GM20000 (cell line): ENCODE measurements at regions not wholly inside any gene's neighbourhood (a gene's known extent, or its start where the extent isn't known, plus 50 kb on each side); places are given as distances from the start of the nearest gene placed in this dataset.
A peak's percentile ranks its signal among the peaks of the same experiment; 100 is the strongest.

ENCODE experiments used
- DNase-seq: peaks from one replicate; pipeline ENCODE4 v3.0.0; 2012; ENCODE audit warnings: low spot score
- CTCF ChIP-seq: IDR thresholded peaks from 2 replicates; pipeline ENCODE4 v1.5.1; 2012; ENCODE audit warnings: mild to moderate bottlenecking, control low read depth; ENCODE audit errors: extremely low read depth, missing control alignments

GRCh38 chr3:23649448-23649847, 156.3 kb upstream of the UBE2E1 start:
- TF ChIP-seq CTCF, result no peak
- no peak for DNase-seq

GRCh38 chr3:23650371-23651140, 155.2 kb upstream of the UBE2E1 start:
- no peak for TF ChIP-seq CTCF
- no peak for DNase-seq

GRCh38 chr3:23653647-23654525, 151.9 kb upstream of the UBE2E1 start:
- peak; percentile 66 for DNase-seq
- no peak for TF ChIP-seq CTCF

GRCh38 chr3:23654571-23654970, 151.2 kb upstream of the UBE2E1 start:
- no peak for DNase-seq
- TF ChIP-seq CTCF, result no peak

- no peak for DNase-seq
- TF ChIP-seq CTCF, result no peak
Measured at GRCh38 chr3:23655749-23656148, 150.0 kb upstream of the UBE2E1 start.

GRCh38 chr3:23656199-23656598, 149.6 kb upstream of the UBE2E1 start:
- TF ChIP-seq CTCF, result no peak

GRCh38 chr3:23656821-23657220, 148.9 kb upstream of the UBE2E1 start:
- DNase-seq, result no peak
- no peak for TF ChIP-seq CTCF

More at GRCh38 chr3:23656199-23656598, 149.6 kb upstream of the UBE2E1 start:
- no peak for DNase-seq
